ENCODE measurements at regions not wholly inside any gene's neighbourhood (a gene's known extent, or its start where the extent isn't known, plus 50 kb on each side); places are given as distances from the start of the nearest gene placed in this dataset.

- TF ChIP-seq CTCF (IDR thresholded peaks at IDR 0.05; ENCODE audit: poor library complexity): no peak
- no peak for TF ChIP-seq EZH2 (IDR thresholded peaks at IDR 0.05; ENCODE audit: borderline replicate concordance)
- TF ChIP-seq EZH2phosphoT487 (IDR thresholded peaks at IDR 0.05; ENCODE audit: low read depth, severe bottlenecking, unreplicated experiment): no peak
These were observed 288.2 kb downstream of the SOCS6 start for GRCh38 chr18:70577023-70577420.
